ENCODE measurements at regions not wholly inside any gene's neighbourhood (a gene's known extent, or its start where the extent isn't known, plus 50 kb on each side); places are given as distances from the start of the nearest gene placed in this dataset.
A peak's percentile ranks its signal among the peaks of the same experiment; 100 is the strongest.

DNA sequence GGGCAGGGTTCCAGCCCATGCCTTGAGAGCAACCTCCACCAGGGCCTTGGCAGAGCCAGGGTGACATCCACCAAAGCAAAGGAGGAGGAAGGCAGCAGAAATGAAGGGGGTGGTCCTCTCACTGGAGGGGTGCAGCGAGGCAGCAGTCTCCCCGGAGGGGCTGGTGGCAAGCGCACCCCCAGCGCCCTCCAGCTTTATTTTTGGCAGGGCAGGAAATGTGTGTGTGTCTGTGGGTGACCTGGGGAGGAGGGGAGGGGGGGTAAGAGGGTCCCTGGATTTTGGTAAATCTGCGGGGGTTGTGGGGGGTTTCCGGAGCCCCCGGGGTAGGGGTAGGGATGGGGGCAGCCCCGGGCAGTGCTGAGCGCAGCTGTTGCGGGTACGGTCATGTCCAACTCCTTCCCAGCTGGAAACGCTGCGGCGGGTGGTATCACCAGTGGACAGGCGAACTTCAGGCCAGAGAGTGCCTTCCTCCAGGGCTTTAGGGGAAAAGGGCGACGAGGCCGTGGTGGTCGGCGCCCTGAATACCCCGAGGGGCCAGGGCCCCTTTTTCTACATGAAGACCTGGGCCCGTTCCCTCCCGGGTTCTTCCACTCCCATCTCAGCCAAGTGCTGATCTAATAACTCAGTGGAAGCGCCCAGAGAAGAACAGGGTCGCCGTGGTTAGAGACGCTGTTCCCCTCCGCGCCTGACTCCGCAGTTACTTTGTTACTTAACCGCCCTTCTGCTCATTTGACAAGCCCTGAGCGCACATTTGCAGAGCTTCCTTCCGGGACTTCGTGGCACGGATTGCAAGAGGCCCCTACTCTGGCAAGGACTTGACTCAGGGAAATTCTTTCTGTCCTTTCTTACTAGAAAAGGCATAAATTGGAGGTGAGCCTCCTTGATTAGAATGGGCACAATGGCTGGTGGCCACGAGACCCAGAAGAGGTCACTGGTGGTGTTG is 55.2 kb downstream of the FOS start:
- DNase-seq, result peak; percentile 89

DNA sequence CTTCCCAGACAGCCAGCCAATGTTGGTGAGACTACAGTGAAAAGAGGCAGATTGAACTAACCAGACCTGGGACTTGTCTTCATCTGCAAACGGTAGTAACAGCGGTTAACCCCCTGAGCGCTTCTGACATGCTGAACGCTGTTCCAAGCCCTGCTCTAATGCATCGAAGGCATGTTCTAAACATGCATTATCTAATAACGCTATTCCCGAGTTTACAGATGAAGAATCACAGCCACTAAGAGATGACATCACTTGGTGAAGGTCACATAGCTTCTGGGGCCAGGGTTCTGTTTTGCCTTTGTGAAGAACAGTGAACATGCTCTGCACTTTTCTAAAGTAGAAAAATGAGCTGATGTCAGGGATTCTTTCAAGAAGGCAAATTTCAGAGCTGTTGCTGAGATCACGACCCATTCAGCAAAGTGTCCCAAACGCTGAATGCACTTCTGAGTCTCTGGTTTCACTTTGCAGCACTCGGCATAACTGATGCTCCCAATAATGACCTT is 56.0 kb downstream of the FOS start:
- DNase-seq, result peak; percentile 47

DNA sequence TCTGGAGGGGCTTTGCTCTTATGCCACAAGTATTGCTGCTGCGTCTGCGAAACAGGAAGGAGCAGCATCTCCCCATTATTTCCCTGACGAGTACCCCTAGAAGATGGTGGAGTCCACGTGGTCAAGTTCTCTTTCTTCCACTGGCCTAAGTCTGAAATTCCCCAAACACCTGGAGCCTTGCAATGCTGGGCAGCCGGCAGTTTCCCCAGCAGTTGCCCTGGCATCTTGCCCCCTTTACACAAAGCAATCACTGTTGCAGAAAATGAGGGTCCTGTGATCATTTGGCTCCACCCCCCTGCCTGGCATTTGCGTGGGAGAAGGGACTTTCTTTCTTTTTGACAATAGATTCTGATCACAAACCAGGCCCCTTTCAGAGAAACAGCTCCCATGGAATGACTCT is 56.9 kb downstream of the FOS start:
- no peak for DNase-seq

DNA sequence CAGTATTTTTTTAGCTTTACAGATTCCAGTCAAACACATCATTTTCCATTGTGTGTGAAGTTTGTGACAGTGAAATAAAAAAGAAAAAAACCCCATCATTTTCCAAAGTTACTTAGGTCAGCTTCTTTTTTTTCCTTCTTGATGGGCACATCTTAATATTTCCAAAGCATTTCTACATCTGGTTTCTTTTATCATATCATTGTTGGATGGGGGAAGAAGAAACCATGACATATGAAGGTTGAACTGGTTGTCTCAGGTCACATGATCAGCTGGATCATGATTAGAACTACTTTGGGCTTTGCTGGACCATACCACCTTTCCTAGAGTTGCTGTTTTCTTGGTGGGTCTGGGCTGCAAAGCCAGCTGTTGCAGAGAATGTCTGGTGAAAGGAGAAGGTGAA is 59.8 kb downstream of the FOS start:
- no peak for DNase-seq

DNA sequence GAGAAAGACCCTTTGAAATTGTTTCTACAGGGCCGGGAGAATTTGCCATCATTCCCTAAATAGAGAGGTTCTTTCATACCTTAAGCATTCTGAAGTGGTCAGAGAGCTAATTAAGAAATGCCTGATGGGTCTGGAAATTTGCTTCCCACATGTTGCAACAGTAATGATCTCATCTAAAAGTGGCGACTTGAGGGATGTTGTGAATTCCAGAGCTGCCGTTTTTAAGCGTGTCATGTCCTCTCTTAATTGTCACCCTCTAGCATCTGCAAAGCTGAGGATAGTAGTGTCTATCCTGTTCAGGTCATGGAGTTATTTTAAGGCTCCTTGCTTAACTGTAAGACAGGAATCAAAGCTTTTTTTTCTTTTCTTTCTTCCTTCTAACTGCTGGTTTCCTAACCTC is 60.4 kb downstream of the FOS start:
- DNase-seq, result no peak

DNA sequence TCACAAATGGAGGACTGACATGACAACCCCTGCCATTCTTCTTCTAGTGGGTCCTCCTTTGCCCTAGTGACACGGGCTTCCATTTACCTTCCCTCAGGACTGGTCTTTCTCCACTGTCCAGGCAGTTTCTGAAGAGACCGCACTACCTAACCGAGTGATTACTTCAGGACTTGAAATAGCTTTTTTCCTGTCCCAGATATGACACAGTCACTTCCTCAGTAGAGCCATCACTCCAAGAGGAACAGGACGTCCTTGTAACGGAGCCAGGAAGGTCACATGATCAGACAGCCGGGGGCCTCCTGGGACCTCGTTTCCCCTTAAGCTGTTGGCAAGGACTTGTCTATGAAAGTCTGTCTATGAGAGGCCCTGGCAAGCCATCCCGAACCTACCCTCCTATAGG is 62.3 kb downstream of the FOS start:
- peak; percentile 83 for DNase-seq

DNA sequence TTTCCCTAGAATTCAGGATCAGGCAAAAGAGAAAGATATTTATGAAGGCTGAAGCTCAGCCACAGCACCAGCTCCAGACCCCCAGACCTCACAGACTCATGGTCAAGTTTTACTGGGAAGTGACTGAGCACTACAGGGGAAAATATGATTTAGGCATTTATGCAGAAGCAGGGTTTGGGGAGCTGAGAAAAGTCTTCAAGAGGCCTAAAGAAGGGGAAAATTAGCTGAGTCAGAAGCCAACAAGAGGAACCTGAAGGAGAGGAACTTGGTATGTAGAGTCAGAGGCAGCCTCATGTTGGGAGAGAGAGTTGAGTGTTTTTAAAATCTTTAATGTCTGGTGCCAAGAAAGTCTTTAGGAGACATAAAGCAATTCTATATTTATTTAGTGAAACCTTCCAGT is 63.0 kb downstream of the FOS start:
- DNase-seq, result peak; percentile 56

DNA sequence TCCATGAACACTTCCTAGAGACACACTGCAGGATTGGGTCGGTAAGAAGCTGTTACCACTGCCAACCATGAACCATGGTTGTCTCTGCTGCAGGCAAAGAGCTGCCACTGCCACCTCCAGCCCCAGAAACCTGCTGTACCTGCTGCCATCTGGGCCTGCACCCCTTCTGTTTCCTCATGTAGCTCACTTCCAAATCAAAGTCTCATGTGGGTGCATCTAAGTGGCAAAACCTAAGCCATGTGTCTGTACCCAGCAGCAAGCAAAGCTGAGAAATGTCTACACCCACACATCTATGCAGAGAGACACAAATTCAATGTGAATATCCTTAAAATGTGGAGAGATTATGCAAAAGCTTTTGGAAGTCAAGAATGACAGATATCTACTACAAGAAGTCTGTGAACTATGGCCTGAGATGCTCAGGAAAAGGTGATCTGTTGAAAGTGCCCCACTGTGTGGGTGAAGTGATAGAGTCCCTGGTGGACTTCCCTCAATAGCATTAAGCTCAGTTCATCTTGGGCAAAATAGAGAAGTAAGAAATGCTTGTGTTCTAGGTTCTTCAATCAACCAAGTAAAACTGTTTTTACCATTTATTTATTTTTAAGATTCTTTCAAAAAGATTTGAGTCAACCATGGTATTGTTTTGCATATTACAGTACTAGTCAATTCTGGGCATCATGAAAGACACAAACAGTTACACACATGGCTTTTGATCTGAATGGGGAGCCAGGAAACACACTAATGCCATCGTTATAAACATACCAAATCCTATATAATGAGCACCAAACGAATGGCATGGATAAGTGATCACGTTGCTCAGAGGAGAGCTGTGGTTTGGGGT is 64.4 kb downstream of the FOS start:
- DNase-seq, result peak; percentile 1

DNA sequence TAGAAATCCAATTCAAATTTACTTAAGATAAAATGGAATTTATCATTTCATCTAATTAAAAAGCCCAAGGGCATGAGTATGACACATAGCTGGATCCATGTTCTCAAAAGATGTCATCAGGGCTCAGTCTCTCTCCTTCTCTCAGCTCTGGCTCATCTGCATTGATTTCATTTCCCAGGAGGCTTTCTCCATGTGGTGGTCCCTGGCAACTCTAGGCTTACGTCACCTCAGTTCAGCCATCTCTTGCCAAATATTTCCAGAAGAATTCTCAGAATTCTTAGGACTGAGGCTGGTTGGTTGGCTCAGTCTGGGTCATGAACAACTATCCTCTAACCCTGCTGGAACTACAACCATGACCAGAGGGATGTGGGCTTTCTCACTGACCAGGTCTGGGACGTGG is 65.3 kb downstream of the FOS start:
- no peak for DNase-seq

DNA sequence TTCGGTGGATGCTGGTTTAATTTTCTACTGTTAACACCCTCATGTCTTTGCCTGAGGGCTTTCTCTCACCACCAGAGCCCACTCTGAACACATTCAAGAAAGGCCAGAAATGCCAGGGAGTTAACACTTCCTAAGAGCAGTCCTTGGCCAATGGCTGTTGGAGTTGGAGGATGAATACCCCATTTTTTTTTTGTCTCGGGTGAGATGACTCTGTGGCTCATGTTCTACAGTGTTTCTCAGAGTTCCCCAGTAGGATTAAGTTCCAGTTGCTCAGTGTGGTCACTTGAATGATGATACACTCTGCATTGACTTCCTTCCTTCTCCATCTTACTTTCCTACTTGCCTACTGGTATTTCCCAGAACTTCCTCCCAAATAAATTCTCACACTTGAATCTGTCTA is 65.8 kb downstream of the FOS start:
- no peak for DNase-seq

DNA sequence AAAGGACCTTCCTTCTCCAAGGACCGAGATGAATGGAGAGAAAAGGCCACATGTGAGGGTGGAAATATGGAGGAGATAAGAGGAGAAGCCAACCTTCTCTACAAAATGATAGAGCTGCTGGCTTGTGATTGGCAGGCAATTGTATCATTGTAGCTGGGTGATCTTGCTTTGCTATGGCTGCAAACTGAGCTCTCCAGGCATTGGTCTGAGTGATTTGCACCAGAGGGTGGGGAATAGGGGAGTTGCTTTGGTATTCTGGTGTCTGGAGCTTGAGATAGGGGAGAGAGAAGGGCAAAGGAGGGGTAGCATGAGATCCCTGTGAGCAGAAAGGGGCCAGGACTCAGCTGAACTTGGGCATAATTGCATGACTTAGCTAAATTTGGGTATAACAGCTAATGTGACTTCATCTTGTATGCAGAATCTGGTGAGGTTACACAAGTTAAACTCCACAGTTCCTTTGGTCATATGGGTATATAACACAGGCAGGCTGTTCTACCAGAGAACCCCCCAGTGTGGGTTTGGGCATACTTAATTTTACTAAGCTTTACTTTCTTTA is 72.0 kb downstream of the FOS start:
- no peak for DNase-seq

DNA sequence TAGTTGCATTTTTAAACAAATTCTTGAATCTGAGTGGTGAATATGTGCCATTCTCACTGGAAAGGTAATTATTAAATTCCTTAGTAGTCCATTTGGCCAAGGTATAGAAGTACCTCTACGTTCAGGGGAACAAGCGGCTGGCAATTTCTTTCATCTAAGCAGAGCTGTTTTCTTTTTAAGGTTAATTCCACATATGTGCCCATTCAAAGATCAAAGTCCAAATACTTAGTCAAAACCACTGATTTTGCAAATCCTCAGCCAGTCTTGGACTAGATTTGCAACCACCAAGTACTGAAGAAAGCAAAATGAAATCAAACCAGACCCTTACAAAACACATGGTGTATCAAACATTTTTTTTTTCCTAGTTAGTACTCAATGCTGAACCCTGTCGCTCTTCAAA is 68.7 kb upstream of the JDP2 start:
- no peak for DNase-seq

DNA sequence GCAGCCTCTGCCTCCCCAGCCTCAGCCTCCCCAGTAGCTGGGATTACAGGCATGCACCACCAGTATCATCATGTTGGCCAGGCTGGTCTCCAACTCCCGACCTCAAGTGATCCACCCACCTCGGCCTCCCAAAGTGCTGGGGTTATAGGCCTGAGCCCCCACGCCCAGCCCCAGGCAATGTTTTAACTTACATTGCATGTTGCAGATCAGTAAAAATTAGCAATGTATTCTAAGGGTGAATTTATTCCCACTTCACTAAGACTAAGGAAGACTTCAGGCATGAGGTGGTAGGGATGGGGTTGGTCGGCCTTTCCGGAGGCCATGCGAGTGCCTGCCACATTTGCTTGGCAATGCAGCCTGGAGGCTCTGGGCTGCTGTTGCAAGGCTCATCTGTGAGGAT is 66.8 kb upstream of the JDP2 start:
- DNase-seq, result no peak

DNA sequence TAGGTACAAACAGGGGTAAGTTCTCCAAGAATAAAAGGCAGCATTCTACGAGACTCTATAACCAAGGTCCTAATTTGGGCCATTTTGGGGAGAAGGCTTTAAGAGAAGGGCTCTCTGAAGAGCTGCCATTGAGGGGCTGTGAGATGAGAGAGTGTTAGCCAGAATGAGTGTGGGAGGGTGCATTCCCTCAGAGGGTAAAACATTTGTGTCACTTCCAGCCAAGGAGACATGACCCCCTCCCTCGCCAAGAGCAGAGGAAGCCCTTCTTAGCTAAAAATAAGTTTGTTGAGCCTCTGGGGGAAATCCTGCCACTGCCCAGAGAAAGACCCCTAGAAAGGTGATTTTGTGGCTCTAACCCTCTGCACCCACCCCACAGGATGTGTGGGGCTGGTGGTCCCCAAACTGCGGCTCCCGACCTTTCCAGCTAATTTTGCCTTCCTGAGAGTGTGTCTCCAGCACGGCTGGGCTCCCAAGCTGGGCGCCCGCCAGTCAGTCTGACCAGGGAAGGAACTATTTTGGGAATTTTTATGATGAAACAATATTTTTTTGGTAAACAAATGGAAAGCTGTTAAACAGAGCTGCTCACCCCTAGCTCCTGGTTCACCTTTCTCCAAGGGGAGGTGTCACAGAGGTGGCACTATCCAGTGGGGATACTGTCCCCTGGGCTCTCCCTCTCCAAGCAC is 65.9 kb upstream of the JDP2 start:
- DNase-seq, result no peak

DNA sequence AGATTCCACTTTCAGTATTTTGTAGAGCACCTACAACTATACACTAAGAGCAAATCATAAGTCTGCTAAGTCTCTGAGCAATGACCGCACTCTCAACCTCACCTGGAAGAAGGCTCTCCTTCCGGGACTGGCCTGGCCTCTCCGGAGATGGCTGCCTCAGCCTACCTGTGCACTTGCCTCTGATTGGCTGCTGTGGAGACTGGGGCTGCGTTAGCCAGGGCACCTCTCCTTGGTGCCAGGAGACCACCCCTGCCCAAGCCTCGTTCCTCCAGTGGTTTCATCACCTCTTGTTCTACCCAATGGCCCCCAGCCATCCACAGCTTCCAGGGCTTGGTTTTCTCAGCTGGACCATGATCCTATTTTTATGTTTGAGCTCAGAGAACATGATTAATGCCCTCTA is 64.7 kb upstream of the JDP2 start:
- DNase-seq, result no peak

DNA sequence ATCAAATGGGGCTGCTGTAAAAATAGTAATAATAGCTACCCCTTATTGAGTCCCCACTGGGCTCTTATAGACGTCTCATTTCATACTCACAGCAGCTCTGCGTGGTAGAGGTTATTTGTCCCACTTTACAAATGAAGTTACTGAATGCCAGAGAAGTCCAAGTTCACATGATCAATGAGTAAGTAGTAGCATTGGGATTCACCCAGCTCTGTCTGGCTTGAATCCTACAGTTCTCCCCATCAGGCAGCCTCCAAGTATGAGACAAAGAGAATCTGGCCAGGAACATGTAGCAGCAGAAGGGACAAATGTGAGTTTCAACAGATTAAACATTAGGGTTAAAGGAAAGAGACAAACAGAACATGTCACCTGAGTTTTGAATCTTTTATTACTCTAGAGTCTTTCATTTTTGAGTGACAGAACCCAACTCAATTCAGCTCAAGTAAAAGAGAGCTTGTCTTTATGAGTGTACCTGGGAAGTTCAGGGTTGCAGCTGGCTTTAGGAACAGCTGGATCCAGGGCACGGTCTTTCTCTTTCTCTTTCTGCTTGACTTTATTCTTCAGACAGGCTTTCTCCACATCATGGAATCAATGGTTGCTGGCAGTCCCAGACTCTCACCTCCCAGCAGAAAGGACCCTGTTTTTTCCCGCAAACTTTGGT is 64.1 kb upstream of the JDP2 start:
- no peak for DNase-seq

DNA sequence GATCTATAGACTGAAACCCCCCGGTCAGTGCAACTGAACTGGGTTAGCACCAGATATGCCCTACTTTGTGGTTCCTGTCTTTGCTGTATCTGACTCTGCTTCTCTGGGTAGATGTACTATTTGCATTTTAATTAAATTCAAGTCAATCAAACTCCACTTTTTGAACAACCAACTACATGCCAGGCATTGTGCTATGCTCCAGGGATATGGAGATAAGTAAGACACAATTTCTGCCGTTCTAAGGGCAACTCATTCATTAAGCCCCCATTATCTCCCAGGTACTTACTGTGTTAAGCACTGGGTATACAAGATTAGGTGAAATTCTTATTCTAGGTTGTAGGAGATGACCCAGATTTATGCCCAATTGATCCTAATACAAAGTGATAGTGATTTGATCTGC is 62.7 kb upstream of the JDP2 start:
- no peak for DNase-seq

DNA sequence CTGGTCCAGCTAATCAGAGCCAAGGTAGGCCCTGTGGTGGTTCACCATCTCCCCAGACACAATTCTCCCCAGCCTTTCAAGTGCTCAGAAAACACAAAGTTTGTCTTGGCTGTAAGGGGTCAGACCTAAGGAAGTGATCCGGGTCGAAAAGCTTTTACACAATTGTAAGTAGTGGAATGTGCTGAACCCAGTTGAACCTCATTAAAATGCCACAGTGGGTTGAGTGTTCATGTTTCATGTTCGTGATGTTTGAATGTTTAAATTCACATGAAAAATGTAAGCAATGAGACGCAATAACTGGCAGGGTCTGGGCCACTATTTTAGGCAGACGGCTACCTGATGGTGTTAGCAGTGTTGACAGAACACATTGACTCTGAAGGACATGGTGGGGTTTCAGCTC is 60.9 kb upstream of the JDP2 start:
- DNase-seq, result no peak

DNA sequence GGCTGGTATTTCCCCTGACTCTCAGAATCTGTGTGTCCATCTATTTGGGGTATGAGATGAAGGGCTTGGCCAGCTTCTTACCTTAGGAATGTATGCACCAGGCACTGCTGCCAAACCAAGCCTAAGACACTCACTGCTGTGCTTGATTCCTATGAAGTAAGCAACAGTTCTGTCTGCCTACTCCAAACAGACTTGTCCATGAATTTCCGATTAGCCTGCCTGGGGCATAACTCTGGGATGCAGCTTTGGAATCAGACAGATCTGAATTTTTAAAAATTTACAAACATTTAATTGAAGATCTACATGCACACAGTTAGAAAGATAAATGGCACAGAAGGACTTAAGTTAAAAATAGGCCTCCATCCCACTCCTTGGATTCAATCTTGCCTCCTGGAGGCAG is 59.5 kb upstream of the JDP2 start:
- DNase-seq, result no peak

DNA sequence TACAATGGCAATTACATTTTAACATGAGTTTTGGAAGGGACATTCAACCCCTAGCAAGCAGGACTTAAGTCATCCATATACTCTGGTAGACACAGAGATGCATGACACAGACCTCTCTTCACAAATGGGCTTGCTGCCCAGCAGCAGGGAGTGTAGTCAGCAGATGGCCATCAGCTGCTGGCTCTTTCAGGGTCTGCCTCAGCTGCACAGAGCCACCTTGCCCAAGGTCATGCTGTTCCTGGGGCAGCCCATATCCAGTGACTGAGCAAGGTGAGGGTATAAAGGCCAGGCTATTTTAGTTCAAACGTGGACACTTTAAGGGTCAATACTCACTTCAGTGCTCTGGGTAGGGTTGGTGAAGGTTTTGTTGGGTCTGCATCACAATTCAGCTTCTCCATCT is 58.3 kb upstream of the JDP2 start:
- no peak for DNase-seq

DNA sequence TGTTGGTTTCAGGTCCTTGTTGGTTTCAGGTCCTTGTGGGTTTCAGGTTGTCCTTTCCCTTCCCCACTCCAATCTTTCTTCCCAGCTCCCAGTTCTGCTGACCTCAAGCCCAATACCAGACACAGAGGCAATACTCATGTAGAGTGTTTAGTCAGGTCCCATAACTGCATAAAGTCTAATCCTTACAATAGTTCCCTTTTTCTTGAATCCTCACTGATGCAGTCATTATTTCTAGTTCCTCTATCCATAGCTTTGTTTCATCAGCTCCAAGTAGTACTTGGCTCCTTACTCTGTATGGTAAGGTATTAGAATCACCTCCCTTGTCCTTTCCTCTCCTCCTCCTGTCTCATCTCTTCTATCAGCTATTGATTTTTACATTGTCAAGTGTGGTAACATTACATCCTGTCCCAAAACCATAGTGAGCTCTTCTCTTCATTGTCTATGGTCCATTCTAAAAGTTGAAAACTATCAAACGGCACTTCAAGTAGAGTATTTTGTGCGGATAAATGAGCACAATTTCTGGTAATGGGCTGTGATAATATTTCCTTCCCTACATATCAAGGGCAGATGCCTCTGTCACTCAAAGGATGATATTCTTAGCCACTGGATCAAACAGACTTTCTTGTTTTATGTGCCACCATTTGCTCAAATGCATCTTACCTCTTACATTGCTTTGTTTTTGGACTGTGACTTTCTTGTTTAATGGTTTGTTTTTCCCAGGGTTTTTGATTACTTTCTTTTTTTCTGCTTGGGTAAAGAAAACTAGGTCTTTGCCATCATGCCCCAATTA is 57.2 kb upstream of the JDP2 start:
- DNase-seq, result peak; percentile 14

DNA sequence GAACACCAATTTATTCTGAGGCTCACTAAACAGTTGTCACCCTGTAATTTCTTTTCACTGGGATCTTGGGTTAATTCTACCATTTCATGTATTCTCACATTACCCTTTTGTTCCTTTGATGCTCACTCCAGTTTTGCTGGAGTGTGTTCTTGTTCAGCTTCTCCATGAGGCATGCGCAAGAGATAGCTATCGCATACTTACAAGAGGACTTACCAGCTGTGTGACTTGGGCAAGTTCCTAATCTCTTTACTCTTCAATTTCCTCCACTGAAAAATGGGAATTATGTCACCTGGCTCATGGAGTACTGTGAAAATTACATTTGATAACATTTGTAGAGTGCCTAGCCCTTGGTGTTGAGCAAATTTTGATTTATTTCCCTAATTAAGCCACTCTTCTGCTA is 56.5 kb upstream of the JDP2 start:
- no peak for DNase-seq
